NCI-H2196 treated with DMSO at 0.1 percent for 48 hours (cell line): ENCODE measurements at regions not wholly inside any gene's neighbourhood (a gene's known extent, or its start where the extent isn't known, plus 50 kb on each side); places are given as distances from the start of the nearest gene placed in this dataset.

Experiments used
- DNase-seq: peaks from one replicate; lab custom pipeline; 2025; ENCODE audit not compliant: unreplicated experiment; lab: John Stamatoyannopoulos, UW

DNA sequence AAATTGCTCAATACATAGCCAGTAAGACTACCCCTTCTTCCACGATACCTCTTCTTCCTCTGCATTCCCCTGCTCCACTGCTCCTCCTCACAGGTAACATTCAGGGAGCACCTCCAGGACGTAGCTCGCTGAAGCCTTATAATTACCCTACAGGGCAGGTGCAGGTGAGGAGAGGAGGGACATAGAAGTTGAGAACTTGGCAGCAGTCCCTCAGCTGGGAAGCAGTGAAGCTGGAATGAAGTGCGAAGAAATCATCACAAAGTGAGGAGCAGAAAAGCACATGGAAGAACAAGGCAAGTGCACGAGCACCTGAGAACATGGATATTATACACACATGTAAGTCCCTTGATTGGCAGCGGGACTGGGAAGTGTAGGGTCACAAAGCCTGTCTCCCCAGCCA is 118.2 kb downstream of the HSD17B3 start:
- no peak for DNase-seq

GRCh38 chr9:96178153-96178552 is 123.8 kb downstream of the HSD17B3 start:
- DNase-seq, result no peak

DNA sequence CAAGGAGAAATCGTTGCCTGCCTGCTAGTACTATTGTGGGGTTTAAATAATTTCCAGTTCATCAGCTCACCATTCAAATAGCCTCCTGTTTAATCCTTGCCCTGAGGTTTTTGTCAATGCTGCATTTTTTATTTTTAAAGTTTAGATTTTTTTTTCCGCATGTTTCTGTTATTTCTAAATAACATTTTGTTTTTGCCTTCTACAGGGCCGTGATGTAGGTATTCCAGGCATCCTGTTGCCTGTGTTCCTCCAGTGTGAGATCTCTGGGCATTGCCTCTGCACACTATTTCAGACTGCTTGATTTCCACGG is 124.3 kb downstream of the HSD17B3 start:
- no peak for DNase-seq

DNA sequence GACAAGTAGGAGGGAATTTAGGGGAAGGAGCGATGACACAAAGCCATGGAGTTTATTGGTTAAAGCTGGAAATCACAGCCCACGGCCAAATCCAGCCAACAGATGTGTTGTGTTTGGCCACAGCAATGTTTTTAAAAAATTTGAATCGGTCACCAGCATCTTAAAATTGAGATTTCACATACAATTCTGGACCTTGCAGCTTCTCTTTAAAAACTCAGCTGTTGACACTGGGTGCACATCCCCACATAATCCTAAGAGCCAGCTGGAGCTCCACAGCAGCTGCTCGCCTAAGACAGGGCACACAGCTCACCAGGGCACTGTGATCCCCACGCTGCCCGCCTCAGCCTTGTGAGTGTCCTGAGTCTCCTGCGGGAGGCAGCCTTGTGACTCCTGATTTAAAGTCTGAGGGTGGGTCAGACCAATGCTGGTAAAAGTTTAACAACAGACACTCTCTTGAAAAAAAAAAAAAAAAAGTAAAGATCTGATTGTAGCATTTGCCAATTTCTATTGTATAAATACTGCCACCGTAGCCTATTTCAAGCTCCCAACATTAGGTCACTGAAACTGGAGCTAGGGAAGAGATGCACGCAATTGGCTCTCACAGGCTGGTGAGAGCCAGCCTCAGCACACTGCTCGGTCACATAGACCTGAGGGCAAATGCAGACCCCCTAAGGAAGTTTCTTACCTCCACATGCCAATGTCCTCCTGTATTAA is 124.8 kb downstream of the HSD17B3 start:
- DNase-seq, result no peak

GRCh38 chr9:96175796-96176195 is 126.2 kb downstream of the HSD17B3 start:
- no peak for DNase-seq

- no peak for DNase-seq
Observed at GRCh38 chr9:96175001-96175400, 127.0 kb downstream of the HSD17B3 start.

DNA sequence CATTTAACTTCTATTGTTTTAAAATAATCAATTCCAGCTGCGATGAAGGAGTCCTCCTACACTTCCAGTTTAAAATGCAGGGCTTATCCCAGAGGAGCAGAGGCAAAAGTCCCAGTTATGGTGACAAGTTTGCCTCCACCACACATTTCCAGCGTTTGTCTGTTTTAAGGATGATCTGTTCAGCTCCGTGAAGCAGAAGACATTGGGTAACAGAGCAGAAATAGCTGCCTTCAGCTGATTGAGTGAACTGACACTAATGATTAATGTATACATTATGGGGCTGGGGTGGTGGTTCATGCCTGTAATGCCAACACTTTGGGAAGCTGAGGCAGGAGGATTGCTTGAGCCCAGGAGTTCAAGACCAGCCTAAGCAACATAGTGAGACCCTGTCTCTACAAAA is 127.6 kb downstream of the HSD17B3 start:
- DNase-seq, result no peak

DNA sequence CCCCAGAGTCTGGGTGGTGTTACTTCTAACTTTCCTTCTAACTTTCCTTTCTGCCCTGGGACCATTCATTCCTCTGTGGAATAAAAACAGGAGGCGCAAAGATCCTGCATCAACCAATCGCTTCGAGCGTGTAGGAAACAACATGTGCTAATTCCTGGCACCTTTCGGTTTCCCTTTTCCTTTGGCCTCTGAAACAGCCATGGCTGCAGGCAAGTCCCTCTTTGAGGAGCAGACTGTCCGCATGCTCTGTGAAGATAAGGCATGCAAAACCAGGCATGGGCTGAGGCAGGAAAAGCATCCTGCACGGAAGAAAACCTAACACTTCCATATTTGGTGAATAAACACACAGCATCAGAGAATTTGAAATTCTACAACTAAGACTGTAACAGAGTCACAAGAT is 128.3 kb downstream of the HSD17B3 start:
- DNase-seq, result no peak

DNA sequence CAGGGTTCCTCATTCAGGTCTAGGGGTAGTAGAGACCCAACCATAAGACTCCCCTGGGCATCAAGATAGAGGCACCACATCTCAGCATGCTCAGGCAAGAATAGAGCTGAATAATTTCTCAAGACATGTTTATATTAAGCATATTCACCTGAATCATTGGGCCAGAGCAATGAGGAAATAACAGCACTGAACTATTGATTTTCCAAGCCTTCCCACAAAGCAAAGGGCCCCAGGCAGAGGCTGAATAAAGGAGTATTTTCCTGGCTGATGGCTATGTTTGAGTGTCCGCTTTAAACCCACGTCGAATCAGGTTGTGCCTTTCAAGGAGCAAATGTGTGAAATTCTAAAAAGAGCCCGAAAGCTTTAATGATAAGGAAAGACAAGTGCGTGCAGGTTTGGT is 129.2 kb downstream of the HSD17B3 start:
- DNase-seq, result no peak

DNA sequence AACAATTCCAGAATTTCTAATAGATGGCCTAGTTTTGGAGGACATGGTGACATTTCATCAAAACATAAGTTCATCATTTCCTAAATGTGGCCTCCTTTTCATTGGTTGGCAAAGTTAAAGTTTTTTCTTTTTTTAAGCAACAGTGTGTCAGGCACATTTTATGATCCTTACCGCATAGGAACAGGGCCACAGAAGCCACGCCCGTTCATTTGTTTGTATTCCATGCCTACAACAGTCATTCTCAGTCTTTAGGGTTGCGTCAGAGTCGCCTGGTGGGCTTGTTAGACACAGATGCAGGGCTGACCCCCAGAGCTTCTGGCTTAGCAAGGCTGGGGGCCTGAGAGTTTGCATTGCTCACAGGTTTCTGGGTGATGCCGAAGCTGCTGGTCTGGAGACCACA is 130.2 kb downstream of the HSD17B3 start:
- DNase-seq, result no peak

GRCh38 chr9:96169901-96170300 is 132.1 kb downstream of the HSD17B3 start:
- no peak for DNase-seq

DNA sequence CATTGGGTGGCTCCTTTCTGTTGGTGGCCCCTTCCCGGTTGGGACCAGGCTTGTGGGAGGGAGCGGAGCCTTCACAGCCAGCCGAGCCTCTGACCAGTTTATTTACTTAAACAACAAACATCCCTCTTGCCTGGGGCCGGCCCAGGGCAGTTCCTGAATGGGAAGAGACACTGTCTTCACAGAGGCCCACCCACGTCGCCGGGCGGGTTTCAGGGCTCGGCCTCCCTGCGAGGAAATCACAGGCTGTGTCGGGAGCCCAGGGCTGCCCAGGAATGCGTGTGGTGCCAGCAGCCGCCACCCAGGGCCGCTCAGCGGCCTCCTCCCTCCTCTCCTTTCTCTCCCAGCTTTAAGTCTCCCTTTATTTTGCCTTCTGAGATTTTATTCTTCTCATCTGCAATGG is 132.5 kb downstream of the HSD17B3 start:
- no peak for DNase-seq

- DNase-seq, result no peak
Observed at GRCh38 chr9:96168882-96169281, 133.1 kb downstream of the HSD17B3 start.

- DNase-seq, result no peak
Observed at GRCh38 chr9:96167011-96167410, 135.0 kb downstream of the HSD17B3 start.

- DNase-seq, result no peak
Observed at GRCh38 chr9:96164268-96164683, 137.7 kb downstream of the HSD17B3 start.

- DNase-seq, result no peak
Observed at GRCh38 chr9:96163712-96164111, 138.3 kb downstream of the HSD17B3 start.

DNA sequence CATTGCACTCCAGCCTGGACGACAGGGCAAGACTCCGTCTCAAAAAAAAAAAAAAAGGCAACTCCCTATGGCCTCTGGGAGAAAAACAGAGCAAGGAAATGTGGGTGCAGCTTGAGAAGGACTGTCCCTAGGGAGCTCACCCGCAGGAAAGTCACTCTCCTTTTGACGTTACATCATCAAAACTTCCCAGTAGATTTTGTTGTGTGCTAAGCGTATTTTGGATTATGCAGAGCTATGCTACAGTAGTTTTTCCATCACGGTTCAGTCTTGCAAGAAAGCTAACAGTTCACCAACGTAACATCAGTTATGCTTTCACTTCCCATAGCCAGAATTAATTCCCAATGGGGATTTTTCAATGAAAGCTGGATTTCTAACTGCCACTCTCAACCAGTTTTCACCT is 138.8 kb downstream of the HSD17B3 start:
- no peak for DNase-seq

DNA sequence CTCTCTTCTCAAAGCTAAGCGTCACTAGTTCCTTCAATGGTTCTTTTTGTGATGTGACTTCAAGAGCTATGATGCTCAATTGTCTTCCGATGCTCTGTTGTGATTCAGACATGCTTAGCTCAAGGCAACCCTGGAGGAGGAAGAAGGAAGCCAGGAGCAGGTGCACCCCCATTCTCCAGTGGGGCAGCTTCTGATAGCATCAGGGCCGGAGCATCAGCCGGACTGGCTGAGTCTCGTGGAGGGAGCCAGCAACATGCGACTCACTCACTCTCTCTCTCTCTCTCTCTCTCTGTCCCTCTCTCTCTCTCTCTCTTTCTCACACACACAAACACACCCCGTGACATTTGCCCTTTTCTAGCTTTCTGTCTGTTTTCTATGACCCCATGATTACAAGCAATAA is 140.2 kb downstream of the HSD17B3 start:
- DNase-seq, result no peak

GRCh38 chr9:96160866-96161265 is 141.1 kb downstream of the HSD17B3 start:
- no peak for DNase-seq

DNA sequence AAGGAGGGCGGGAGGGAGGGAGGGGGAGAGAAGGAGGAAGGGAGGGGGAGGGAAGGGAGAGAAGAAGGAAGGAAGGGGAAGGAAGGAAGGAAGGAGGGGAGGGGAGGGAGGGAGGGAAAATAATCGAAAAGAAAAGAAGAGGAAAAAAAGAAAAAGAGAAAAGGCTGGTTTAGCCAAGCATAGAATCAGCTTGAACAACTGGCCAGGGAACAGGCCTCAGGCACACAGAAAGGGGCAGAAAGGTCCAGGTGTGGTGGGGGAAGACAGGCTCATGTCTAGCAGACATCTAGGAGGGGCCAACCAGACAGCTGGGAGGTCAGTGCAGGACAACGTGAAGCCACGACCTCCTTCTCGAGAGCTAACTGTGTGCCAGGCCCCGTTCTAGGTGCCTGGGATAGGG is 141.8 kb downstream of the HSD17B3 start:
- DNase-seq, result no peak

- DNase-seq, result no peak
Observed at GRCh38 chr9:96159596-96159995, 142.4 kb downstream of the HSD17B3 start.

DNA sequence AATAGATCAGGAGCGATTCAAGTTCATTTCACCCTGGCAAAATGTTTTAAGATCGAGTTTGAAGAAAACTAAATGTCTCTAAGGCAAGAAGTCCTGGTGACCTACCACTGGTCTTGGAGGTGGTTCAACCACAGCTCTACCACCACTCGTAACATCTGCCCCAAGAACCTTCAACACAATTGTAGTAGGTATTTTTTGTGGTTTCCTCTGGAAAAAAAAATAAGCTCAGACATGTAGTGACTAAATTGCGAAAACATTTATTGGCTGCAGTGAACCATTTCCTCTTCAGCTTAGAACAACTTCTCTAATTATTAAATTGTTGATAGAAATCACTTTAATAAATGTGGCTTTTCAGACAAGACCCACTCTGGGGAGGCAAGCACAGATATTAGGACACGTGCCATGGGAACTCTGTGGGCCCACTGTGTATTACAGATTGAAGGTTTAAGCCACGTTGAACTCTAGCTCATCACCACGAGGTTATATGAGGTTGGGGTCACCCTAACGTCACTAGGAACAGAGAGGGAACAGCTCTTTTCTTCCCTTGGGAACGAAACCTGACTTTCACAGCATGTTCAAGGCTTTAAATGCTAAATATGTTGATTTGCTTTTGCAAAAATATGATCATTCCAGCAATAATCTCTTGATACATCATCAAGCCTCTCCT is 142.9 kb downstream of the HSD17B3 start:
- DNase-seq, result no peak

GRCh38 chr9:96158147-96158546 is 143.8 kb downstream of the HSD17B3 start:
- DNase-seq, result no peak
